Erythroblast (primary cell): ENCODE measurements at regions not wholly inside any gene's neighbourhood (a gene's known extent, or its start where the extent isn't known, plus 50 kb on each side); places are given as distances from the start of the nearest gene placed in this dataset.

Source experiments
- GATA1 ChIP-seq: IDR thresholded peaks from 2 replicates; pipeline ENCODE4 v1.6.1; 2011; ENCODE audit warnings: low read depth, mild to moderate bottlenecking, control low read depth, low read length, moderate library complexity
- POLR2A ChIP-seq: IDR thresholded peaks from 2 replicates; pipeline ENCODE4 v1.6.1; 2011; ENCODE audit warnings: mild to moderate bottlenecking, low read length

DNA sequence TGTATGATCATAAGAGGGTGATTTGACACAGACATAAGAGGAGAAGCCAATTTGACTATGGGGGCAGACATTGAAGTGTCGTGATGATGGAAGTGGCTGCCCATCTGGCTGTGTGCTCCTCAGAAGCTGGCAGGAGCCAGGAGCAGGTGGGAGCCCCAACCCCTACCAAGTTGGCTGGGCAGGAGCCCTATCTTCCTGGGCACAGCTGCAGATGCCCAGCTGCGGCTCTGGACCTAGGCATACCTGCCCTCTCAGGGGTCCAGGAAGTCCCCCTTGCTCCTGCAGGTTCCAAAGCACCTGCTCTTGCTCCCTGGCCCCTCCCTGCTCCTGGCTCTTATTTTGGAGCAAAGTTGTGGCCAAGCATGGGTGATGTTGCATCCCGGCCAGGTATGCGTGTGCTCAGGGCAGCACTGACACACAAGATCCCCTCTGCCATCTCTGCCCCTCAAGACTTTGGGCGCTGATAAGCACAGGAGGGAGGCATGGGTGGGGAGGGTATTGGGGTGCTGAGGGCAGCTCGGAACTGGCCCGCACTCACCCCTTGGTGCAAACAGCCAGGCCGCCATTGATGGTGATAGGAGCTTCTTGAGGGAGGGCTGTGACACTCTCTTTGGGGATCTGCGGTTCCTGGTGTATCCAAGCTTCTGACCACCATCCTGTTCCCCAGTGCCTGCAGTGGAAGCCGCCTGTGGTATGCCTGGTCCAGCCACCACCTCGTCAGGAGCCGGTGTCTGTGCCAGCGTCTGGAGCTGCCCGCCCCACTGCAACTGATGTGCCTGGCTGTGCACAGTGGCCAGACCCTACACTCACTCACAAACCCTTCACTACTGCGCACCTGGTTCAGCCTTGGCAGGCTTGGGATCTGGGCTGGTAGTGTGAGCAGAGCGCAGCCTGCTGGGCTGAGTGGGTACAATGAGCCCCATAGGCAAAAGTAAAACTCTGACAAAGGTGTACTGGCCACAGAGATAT is 230.9 kb downstream of the CDH9 start:
- TF ChIP-seq POLR2A (no peak), GATA1 (no peak)
